GM21526 (cell line): ENCODE measurements at regions not wholly inside any gene's neighbourhood (a gene's known extent, or its start where the extent isn't known, plus 50 kb on each side); places are given as distances from the start of the nearest gene placed in this dataset.

Source experiments
- ATAC-seq: cut with Tn5 transposase; IDR thresholded peaks from one replicate; pipeline ENCODE4 v1.9.1; 2021; ENCODE audit warnings: moderate library complexity; ENCODE audit not compliant: unreplicated experiment, low FRiP score

DNA sequence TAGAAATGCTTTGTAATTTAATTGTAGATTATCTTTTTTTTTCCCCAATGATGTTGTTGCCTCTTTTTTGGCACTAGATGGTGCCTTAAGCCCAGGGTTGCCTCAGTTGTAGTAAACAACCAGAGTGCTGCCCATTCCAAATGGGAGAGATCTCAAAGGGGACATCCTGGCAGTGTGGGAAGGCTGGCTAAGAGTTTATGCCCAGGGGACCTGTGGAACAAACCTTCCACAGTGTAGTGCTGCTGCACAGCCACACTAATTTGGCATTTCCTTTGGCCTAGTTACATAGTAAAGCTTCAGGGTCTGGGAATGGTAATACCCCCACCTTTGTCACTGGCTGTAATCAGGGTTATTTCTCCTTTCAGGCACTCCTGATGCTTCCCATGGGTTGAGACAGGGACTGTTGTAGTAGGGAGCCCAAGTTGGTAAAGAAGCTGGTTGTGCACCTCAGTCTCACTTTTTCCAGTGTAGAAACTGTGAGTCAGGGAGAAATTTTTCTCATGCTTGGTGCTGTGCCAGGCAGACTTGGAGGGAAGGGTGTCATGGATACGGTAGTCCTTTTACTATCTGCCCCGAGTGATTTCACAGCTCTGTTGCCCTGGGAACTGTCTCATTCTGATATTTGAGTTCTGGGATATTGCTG is 177.8 kb upstream of the ECI2 start:
- ATAC-seq = no peak

- ATAC-seq = no peak
These were observed 176.8 kb upstream of the ECI2 start for GRCh38 chr6:4311976-4312860.

DNA sequence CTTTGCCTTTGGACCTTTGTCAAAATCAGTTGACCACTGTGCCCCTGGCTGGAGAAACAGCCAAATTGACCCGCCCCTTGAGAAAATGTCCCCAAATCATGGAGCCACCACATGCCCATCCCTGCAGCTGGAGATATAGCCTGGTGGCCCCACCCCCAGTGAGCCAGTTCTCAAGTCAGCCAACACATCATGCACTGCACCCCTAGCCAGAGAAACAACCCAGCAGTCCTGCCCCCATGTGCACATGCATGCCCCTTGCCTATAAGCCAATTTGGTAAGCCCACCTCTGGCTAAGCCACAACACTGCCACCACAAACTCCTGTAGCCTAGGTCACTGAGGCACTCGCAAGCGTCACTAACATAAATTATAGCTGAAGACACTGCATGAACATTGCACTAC is 174.2 kb upstream of the ECI2 start:
- ATAC-seq = no peak

- no peak for ATAC-seq
These were observed 173.0 kb upstream of the ECI2 start for GRCh38 chr6:4308364-4308763.

GRCh38 chr6:4304927-4305455 is 169.6 kb upstream of the ECI2 start:
- no peak for ATAC-seq

- no peak for ATAC-seq
These were observed 168.3 kb upstream of the ECI2 start for GRCh38 chr6:4303638-4304037.

GRCh38 chr6:4302524-4302923 is 167.1 kb upstream of the ECI2 start:
- ATAC-seq = no peak

GRCh38 chr6:4301871-4302270 is 166.5 kb upstream of the ECI2 start:
- ATAC-seq = no peak

GRCh38 chr6:4300917-4301316 is 165.5 kb upstream of the ECI2 start:
- no peak for ATAC-seq

DNA sequence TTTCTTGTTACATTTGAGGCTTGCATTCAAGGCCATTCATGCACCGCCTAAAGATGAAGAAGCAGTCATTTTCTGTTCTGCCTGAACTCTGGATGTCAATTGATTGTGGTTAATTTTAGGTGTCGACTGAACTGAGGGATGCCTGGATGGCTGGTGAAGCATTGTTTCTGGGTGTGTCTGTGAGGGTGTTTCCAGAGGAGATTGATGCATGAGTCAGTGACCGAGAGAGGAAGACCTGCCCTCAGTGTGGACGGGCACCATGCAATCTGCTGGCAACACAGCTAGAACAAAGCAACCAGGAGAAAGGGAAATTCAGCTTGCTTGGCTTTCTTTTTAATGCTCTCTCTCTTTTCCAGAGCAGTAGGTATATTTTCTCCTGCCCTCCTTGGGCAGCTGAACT is 164.1 kb upstream of the ECI2 start:
- no peak for ATAC-seq

DNA sequence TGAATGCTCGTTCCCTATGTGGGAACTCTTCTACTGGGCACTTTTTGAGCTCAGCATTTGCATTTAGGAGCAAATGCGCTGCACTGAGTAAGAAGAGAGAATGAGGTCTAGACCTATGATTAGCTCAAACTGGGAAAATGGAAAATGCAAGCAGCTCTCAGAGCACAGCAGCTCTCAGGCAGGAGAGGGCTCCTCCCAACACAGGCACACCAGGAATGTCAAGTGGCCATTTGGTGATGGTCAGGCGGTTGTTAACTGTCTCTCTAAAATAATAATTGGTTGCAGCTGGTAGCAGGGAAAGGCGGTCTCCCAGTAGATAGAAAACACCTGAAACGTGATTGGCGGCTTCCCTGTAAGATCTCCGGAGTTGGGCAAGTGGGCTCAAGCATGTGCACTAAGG is 162.0 kb upstream of the ECI2 start:
- no peak for ATAC-seq

GRCh38 chr6:4296552-4296951 is 161.2 kb upstream of the ECI2 start:
- no peak for ATAC-seq

GRCh38 chr6:4295783-4296155 is 160.4 kb upstream of the ECI2 start:
- no peak for ATAC-seq

- ATAC-seq = no peak
These were observed 159.8 kb upstream of the ECI2 start for GRCh38 chr6:4295058-4295782.

DNA sequence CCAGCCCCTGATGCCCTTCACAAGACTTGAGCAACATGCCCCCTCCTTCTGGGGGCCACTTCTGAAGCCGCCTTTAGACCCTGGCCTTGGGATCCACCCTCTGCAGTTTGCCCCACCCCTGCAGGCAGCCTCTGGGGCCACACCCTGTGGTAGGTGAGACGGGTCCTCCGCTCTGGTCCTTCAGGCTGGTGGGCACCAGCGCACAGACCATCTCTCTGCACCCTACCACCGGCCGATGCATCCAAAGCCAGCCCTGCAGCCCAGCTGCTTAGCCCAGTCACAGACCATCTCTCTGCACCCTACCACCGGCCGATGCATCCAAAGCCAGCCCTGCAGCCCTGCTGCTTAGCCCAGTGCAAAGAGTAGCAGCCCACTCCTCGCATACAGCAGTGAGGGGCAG is 159.3 kb upstream of the ECI2 start:
- ATAC-seq = no peak

DNA sequence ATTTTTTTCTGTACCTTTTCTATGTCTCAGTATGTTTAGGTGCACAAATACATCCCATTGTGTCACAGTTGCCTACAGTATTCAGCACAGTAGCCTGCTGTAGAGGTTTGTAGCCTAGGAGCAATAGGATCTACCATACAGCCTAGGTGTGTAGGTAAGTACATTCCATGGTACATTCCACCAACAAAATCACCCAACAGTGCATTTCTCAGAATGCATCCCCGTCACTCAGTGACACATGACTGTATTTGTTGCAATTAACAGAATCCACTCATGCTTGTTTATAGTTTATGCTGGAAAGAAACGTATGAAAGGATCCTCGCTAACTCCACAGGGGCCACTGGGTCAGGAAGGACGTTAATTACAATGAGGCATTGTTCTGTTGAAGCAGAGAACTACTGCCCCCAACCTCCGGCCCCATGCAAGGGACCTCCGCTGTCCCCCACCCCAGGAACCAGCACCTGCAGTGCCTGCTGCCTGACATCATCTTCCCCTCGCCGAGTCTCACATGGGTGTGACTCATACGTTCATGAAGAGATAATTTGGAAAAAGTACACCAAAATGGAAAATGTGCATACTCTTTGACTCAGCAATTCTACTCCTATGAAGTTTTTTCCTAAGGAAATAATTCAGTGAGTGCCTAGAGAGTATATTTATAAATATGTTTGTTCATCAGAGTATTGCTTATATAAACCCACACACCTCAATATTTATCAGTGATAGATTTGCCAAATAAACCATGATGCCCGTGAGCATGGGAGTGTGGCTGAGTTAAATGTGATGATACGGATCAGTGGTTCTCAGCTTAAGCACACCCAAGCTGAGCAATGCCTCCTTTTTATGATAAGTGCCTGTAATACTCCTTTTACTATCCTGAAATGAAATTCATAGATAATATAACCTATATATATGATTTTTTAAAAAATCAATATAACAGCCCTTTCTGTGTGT is 156.4 kb upstream of the ECI2 start:
- ATAC-seq = no peak

DNA sequence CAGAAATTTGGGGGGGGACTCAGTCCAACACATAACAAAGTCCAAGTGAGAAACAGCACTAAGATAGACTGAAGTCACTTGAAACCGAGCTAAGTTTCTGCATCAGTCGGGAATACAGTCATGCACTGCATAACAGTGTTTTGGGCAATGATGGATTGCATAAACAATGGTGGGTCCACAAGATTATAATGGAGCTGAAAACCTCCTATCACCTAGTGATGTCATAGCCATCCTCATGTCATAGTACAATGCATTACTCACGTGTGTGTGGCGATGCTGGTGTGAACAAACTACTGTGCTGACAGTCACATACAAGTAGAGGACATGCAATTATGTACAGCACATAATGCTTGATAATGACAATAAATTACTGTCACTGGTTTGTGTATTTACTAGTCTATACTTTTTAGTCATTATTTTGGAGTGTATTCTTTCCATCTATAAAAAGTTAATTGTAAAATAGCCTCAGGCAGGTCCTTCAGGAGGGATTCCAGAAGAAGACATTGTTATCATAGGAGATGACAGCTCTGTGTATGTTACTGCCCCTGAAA is 154.5 kb upstream of the ECI2 start:
- ATAC-seq = no peak

- no peak for ATAC-seq
These were observed 152.5 kb upstream of the ECI2 start for GRCh38 chr6:4287811-4288244.

- ATAC-seq = no peak
These were observed 152.0 kb upstream of the ECI2 start for GRCh38 chr6:4287372-4287771.

- ATAC-seq = no peak
These were observed 147.6 kb upstream of the ECI2 start for GRCh38 chr6:4282926-4283325.
